ENCODE measurements at regions not wholly inside any gene's neighbourhood (a gene's known extent, or its start where the extent isn't known, plus 50 kb on each side); places are given as distances from the start of the nearest gene placed in this dataset.

GRCh38 chr5:13501176-13501575, 443.3 kb downstream of the DNAH5 start:
- Mint-ChIP-seq H3K4me1 (ENCODE audit: low read depth) (no peaks in the 10 kb centered on the region), H3K36me3 (ENCODE audit: low read depth) (no peaks in the 10 kb centered on the region), H3K4me3 (no peak overlapping the region), H3K27me3 (ENCODE audit: insufficient read depth) (no peaks in the 10 kb centered on the region), H3K27ac (no peak overlapping the region), H3K9me3 (peaks cover 13% of the 10 kb centered on the region)
- intact Hi-C loops (cut with micrococcal nuclease), result no loop called here
- DNase-seq (ENCODE audit: low spot score), result no peak

- no peak for DNase-seq (ENCODE audit: low spot score)
- Mint-ChIP-seq H3K36me3 (ENCODE audit: low read depth) (no peaks in the 10 kb centered on the region), H3K27ac (no peak overlapping the region), H3K27me3 (ENCODE audit: insufficient read depth) (no peaks in the 10 kb centered on the region), H3K9me3 (peaks cover 18% of the 10 kb centered on the region), H3K4me3 (no peak overlapping the region), H3K4me1 (ENCODE audit: low read depth) (no peaks in the 10 kb centered on the region)
- intact Hi-C loops (cut with micrococcal nuclease), result no loop called here
Measured at GRCh38 chr5:13498279-13498678, 446.2 kb downstream of the DNAH5 start.

- DNase-seq (ENCODE audit: low spot score), result no peak
Measured at GRCh38 chr5:13488254-13488931, 456.1 kb downstream of the DNAH5 start.

GRCh38 chr5:13480834-13481233, 463.7 kb downstream of the DNAH5 start:
- Mint-ChIP-seq H3K36me3 (ENCODE audit: low read depth) (no peaks in the 10 kb centered on the region), H3K27ac (no peak overlapping the region), H3K27me3 (ENCODE audit: insufficient read depth) (no peaks in the 10 kb centered on the region), H3K4me1 (ENCODE audit: low read depth) (no peaks in the 10 kb centered on the region), H3K4me3 (no peak overlapping the region), H3K9me3 (no peaks in the 10 kb centered on the region)
- DNase-seq (ENCODE audit: low spot score), result no peak
- intact Hi-C loops (cut with micrococcal nuclease), result no loop called here

More at GRCh38 chr5:13488254-13488931, 456.1 kb downstream of the DNAH5 start:
- no peak overlapping the region for H3K4me3 Mint-ChIP-seq
- intact Hi-C loops (cut with micrococcal nuclease), result no loop called here
- H3K27ac Mint-ChIP-seq, result no peak overlapping the region
- no peaks in the 10 kb centered on the region for H3K27me3 Mint-ChIP-seq (ENCODE audit: insufficient read depth)
- H3K9me3 Mint-ChIP-seq, result peaks cover 3% of the 10 kb centered on the region
- no peaks in the 10 kb centered on the region for H3K4me1 Mint-ChIP-seq (ENCODE audit: low read depth)
- no peaks in the 10 kb centered on the region for H3K36me3 Mint-ChIP-seq (ENCODE audit: low read depth)

GRCh38 chr5:13478831-13479465, 465.5 kb downstream of the DNAH5 start:
- no peak for DNase-seq (ENCODE audit: low spot score)
- intact Hi-C loops (cut with micrococcal nuclease), result no loop called here
- no peaks in the 10 kb centered on the region for H3K36me3 Mint-ChIP-seq (ENCODE audit: low read depth)
- H3K27ac Mint-ChIP-seq, result no peak overlapping the region
- no peak overlapping the region for H3K4me3 Mint-ChIP-seq
- H3K4me1 Mint-ChIP-seq (ENCODE audit: low read depth), result no peaks in the 10 kb centered on the region
- no peaks in the 10 kb centered on the region for H3K9me3 Mint-ChIP-seq
- H3K27me3 Mint-ChIP-seq (ENCODE audit: insufficient read depth), result no peaks in the 10 kb centered on the region

GRCh38 chr5:13477118-13477737, 467.3 kb downstream of the DNAH5 start:
- no peaks in the 10 kb centered on the region for H3K9me3 Mint-ChIP-seq
- DNase-seq (ENCODE audit: low spot score), result no peak
- H3K4me3 Mint-ChIP-seq, result no peak overlapping the region
- H3K4me1 Mint-ChIP-seq (ENCODE audit: low read depth), result no peaks in the 10 kb centered on the region
- intact Hi-C loops (cut with micrococcal nuclease), result no loop called here
- H3K27ac Mint-ChIP-seq, result no peak overlapping the region
- no peaks in the 10 kb centered on the region for H3K36me3 Mint-ChIP-seq (ENCODE audit: low read depth)
- H3K27me3 Mint-ChIP-seq (ENCODE audit: insufficient read depth), result no peaks in the 10 kb centered on the region

GRCh38 chr5:13472842-13473241, 471.6 kb downstream of the DNAH5 start:
- Mint-ChIP-seq H3K4me3 (no peak overlapping the region), H3K9me3 (peaks cover 12% of the 10 kb centered on the region), H3K36me3 (ENCODE audit: low read depth) (no peaks in the 10 kb centered on the region), H3K27ac (no peak overlapping the region), H3K4me1 (ENCODE audit: low read depth) (no peaks in the 10 kb centered on the region), H3K27me3 (ENCODE audit: insufficient read depth) (no peaks in the 10 kb centered on the region)
- intact Hi-C loops (cut with micrococcal nuclease), result no loop called here
- DNase-seq (ENCODE audit: low spot score), result no peak

- Mint-ChIP-seq H3K9me3 (peaks cover 15% of the 10 kb centered on the region), H3K27ac (no peak overlapping the region), H3K4me1 (ENCODE audit: low read depth) (no peaks in the 10 kb centered on the region), H3K4me3 (no peak overlapping the region), H3K27me3 (ENCODE audit: insufficient read depth) (no peaks in the 10 kb centered on the region), H3K36me3 (ENCODE audit: low read depth) (no peaks in the 10 kb centered on the region)
- intact Hi-C loops (cut with micrococcal nuclease), result no loop called here
- DNase-seq (ENCODE audit: low spot score), result no peak
Measured at GRCh38 chr5:13470975-13471374, 473.5 kb downstream of the DNAH5 start.

- Mint-ChIP-seq H3K4me3 (no peak overlapping the region), H3K4me1 (ENCODE audit: low read depth) (no peaks in the 10 kb centered on the region), H3K36me3 (ENCODE audit: low read depth) (no peaks in the 10 kb centered on the region), H3K27ac (no peak overlapping the region), H3K27me3 (ENCODE audit: insufficient read depth) (no peaks in the 10 kb centered on the region), H3K9me3 (peaks cover 15% of the 10 kb centered on the region)
- DNase-seq (ENCODE audit: low spot score), result no peak
- intact Hi-C loops (cut with micrococcal nuclease), result no loop called here
Measured at GRCh38 chr5:13470263-13470662, 474.2 kb downstream of the DNAH5 start.

- Mint-ChIP-seq H3K4me1 (ENCODE audit: low read depth) (no peaks in the 10 kb centered on the region), H3K27ac (no peak overlapping the region), H3K4me3 (no peak overlapping the region), H3K36me3 (ENCODE audit: low read depth) (no peaks in the 10 kb centered on the region), H3K27me3 (ENCODE audit: insufficient read depth) (peaks cover 2% of the 10 kb centered on the region), H3K9me3 (peaks cover 30% of the 10 kb centered on the region)
- no peak for DNase-seq (ENCODE audit: low spot score)
- intact Hi-C loops (cut with micrococcal nuclease), result no loop called here
Measured at GRCh38 chr5:13464532-13465193, 479.8 kb downstream of the DNAH5 start.

GRCh38 chr5:13460587-13460986, 483.9 kb downstream of the DNAH5 start:
- H3K27ac Mint-ChIP-seq, result no peak overlapping the region
- no peaks in the 10 kb centered on the region for H3K36me3 Mint-ChIP-seq (ENCODE audit: low read depth)
- H3K9me3 Mint-ChIP-seq, result peaks cover 22% of the 10 kb centered on the region
- no peak overlapping the region for H3K4me3 Mint-ChIP-seq
- H3K27me3 Mint-ChIP-seq (ENCODE audit: insufficient read depth), result peaks cover 2% of the 10 kb centered on the region
- no peak for DNase-seq (ENCODE audit: low spot score)
- no peaks in the 10 kb centered on the region for H3K4me1 Mint-ChIP-seq (ENCODE audit: low read depth)
- intact Hi-C loops (cut with micrococcal nuclease), result no loop called here

- intact Hi-C loops (cut with micrococcal nuclease), result no loop called here
- Mint-ChIP-seq H3K4me3 (no peak overlapping the region), H3K4me1 (ENCODE audit: low read depth) (no peaks in the 10 kb centered on the region), H3K27me3 (ENCODE audit: insufficient read depth) (no peaks in the 10 kb centered on the region), H3K9me3 (peaks cover 5% of the 10 kb centered on the region), H3K36me3 (ENCODE audit: low read depth) (no peaks in the 10 kb centered on the region), H3K27ac (no peak overlapping the region)
- no peak for DNase-seq (ENCODE audit: low spot score)
Measured at GRCh38 chr5:13454050-13454449, 490.4 kb downstream of the DNAH5 start.

GRCh38 chr5:13448843-13449242, 495.6 kb downstream of the DNAH5 start:
- Mint-ChIP-seq H3K36me3 (ENCODE audit: low read depth) (no peaks in the 10 kb centered on the region), H3K27me3 (ENCODE audit: insufficient read depth) (no peaks in the 10 kb centered on the region), H3K27ac (no peak overlapping the region), H3K4me1 (ENCODE audit: low read depth) (no peaks in the 10 kb centered on the region), H3K4me3 (no peak overlapping the region), H3K9me3 (no peaks in the 10 kb centered on the region)
- intact Hi-C loops (cut with micrococcal nuclease), result no loop called here
- no peak for DNase-seq (ENCODE audit: low spot score)

Measured in activated T-helper 1 cell treated with anti-CD3 and anti-CD28 coated beads, Interleukin-12 subunit alpha, Interleukin-12 subunit beta, Interleukin-2, Interleukin-4 antibody, amounts not matched to agents 30 ng/mL and 10 ng/mL and 1 ng/mL, durations not matched to agents 14 hours and 24 hours and 36 hours (primary cell).